HG02885 (cell line): ENCODE measurements at regions not wholly inside any gene's neighbourhood (a gene's known extent, or its start where the extent isn't known, plus 50 kb on each side); places are given as distances from the start of the nearest gene placed in this dataset.

ENCODE experiments used
- ATAC-seq: cut with Tn5 transposase; IDR thresholded peaks from one replicate; pipeline ENCODE4 v1.9.1; 2021; ENCODE audit warnings: mild to moderate bottlenecking; ENCODE audit not compliant: unreplicated experiment, poor library complexity

GRCh38 chr2:138103156-138103555 is 138.9 kb downstream of the HNMT start:
- ATAC-seq, result no peak

DNA sequence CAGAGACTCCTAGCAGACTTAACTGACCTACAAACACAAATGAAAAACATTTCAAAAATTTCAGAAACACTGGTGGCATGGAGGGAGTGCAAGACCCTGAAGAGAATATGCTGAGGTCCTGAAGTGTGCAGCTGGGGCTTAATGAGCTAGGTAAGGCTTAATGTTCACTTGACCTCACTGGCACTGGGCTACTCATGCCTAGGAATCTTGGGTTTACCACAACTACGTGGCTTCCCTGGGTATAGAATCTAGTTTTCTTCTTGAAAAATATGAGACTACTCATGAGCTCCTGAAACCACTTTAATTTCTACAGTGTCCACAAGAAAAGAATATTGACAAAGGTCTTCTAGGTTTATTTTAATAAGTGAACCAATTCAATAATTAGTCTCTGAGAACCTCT is 139.8 kb downstream of the HNMT start:
- ATAC-seq, result no peak

DNA sequence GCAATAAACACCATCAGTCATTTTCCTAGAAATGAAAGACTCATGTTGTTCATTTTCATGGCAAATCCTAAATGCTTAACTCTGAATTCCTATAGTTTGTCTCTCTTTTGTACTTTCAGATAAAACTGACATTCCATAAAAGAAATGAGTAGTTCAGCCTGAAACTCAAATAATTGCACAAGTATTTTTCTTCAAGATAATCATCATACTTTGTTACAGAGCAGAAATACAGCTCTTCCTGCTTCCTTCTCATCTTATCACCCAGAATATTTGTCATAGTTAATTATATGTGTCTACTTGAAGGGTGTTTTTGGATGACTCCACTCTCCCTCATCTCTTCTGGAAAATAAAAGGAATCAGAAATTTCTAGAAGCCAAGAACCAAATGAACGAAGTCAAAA is 141.1 kb downstream of the HNMT start:
- ATAC-seq, result no peak

DNA sequence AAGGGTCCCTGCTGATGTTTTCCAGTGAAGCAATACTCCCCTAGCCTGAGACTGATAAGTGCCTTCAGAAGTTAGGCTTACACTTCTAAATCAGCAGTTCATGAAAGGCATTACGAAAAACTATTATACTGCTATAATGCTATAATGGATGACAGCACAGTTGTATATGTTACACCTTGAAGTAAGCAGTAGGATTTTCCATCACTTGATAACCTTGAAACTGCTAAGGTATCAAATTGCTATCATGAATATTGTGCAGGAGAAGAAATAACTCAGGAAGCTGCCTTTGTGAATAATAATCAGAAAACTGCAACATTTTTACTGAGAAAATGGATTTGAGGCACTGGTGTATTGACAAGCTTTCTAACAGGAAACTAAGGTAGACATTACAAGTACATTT is 142.3 kb downstream of the HNMT start:
- ATAC-seq, result no peak

DNA sequence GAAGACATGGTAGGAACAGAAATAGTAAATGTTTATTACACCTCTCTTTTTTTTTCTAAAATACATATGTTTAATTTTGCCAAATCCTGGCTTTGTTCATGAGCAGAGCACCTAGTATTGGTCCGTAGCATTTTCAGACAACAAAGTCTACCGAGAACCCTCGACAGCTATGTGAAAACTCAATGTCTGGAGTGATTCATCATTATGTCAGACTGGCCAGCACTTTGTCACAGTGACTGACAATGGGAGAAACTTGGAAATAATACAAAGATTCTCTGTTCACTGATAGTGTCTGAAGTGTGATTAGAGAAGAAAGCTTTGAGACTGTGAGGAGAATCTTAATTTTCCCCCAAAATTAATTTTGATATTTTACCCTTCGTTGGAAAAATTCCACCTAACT is 143.0 kb downstream of the HNMT start:
- no peak for ATAC-seq

DNA sequence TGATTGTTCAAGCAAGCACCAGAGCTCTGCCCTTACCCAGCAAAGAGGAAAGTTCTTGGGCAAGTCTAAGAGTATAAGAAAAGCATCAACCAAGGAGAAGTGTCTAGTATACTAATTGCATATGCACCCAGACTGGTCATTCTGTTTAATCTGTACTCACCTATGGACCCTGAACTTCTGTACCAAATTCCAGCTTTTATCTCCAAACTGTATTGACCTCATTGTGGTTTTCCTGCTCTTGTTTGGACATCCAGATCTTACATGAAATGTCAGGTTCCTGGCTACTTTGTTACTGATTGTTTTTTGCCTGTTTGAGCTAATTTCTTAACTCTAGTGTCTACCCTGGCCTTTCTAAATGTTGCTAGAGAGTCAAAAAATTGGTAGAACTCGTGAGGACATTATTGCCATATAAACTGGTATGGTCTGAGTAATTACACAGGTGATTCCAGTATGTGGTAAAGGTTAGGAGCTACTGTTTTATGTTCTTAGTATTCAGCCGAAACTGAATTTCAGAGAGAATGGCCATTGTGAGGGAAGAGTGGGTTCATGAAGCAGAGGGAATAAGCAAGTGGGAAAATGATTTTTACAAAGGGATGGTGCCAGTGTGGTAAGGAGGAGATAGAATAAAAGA is 146.3 kb downstream of the HNMT start:
- no peak for ATAC-seq

- ATAC-seq, result no peak
Observed at GRCh38 chr2:138112536-138112935, 148.3 kb downstream of the HNMT start.

- no peak for ATAC-seq
Observed at GRCh38 chr2:138113871-138114525, 149.7 kb downstream of the HNMT start.

GRCh38 chr2:138115666-138116065 is 151.4 kb downstream of the HNMT start:
- no peak for ATAC-seq

GRCh38 chr2:138116456-138116855 is 152.2 kb downstream of the HNMT start:
- no peak for ATAC-seq

GRCh38 chr2:138121666-138122661 is 157.7 kb downstream of the HNMT start:
- ATAC-seq, result peak; percentile 74

GRCh38 chr2:138122891-138123290 is 158.6 kb downstream of the HNMT start:
- ATAC-seq, result no peak

- ATAC-seq, result no peak
Observed at GRCh38 chr2:138123741-138124140, 159.5 kb downstream of the HNMT start.

DNA sequence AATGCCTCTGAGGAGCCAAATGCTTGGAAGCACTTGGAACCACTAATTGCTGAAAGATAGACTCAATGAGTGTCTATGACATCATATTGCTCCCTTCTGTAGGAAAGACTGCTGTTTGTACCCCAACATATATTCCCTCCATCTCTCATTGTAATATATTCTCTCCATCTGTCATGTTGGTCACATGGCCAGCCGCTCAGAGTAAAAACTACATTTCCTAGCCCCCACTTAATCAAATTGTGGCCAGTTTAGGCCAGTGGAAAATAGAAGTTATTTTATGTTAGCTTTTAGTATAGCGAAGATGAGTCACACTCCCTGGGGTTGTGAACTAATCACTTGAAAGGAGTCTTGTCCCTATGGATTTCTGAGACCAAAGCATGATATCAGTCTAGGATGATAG is 160.2 kb downstream of the HNMT start:
- ATAC-seq, result no peak

DNA sequence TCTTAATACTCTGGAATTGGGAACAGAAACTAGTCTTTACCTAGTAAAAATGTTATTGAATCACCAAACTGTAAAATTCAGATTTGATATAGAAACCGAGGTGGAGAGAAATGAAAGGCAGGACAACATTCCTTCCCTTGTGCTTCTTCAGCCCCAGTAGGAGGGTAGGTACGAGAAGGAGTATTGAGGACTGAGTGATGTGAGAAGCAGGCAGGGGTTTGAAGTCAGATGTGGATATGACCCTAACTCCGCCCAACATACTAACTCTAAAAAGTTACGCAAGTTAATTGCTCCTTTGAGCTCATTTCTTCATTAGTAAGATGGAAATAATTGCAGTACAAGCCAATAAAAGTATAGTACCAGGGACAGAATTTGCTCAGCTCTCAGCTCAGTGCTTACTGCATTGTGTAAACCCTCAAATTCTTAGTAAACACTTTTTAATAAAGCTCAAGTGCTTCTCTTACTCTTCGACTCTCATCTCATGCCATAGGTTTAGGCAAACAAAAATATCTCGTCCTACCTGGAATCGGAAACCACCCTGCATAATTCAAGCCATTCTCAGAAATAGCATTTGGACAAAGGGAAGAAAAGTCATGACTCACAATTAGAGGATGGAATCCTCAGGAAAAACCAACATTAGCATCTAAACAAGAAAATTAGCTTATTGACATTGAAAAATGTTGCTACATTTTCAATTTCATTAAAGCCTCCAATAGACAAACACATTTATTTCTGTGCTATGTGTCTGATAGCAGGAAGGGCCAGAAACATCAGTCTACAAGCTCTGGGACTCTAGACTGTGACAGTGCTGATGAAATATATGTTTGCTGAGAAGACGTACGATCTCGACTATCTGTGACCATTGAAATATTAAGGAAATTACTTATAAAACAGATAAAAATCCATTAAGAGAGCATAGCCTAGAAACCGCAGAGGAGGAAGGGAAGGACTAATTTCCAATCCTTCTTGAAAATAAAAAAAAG is 161.3 kb downstream of the HNMT start:
- ATAC-seq, result no peak

DNA sequence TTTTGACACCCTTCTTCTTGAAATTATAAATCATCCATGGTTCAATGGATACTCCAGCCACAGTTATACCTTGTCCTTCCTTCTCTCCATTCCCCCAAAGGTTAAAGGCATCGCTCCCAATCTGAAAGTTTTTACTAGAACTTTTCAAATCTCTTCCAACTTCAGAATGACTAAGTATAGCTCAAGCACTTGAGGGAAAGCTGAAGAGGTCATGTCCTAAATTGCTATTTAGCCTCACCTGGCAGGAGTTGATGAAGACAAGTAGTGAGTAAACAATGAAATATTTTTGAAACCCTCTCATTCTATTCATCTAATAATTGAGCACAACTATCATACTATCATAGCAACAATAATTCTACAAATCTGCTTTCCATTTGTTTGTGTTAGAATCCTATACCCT is 167.8 kb downstream of the HNMT start:
- no peak for ATAC-seq

- ATAC-seq, result no peak
Observed at GRCh38 chr2:138137949-138138348, 173.7 kb downstream of the HNMT start.

- no peak for ATAC-seq
Observed at GRCh38 chr2:138147796-138148195, 183.5 kb downstream of the HNMT start.

GRCh38 chr2:138155304-138155703 is 191.0 kb downstream of the HNMT start:
- no peak for ATAC-seq

- no peak for ATAC-seq
Observed at GRCh38 chr2:138157372-138157771, 193.1 kb downstream of the HNMT start.
